NCI-H226 (cell line): ENCODE measurements at regions not wholly inside any gene's neighbourhood (a gene's known extent, or its start where the extent isn't known, plus 50 kb on each side); places are given as distances from the start of the nearest gene placed in this dataset.

Experiments
- DNase-seq: peaks from one replicate; pipeline ENCODE4 v3.0.0-alpha.2; 2015

DNA sequence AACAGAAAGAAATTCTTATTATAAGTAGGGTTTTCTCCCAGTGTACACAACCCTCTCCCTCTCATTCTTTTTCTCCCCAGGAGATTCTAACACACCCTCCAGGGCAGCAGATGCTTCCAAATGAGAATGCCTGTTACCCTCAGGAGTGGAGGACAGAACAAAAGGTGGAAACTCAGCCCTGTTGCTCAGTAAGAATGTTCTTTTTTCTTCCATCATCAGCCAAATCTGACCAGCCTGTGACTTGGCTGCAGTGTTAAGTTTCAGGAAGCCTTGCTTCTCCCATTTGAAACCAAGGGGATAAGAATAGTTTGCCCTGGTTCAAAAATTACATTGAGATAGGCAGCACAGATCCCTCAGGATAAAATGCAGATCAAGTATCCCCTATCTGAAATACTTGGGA lies 77.5 kb upstream of the EEPD1 start:
- DNase-seq: no peak

DNA sequence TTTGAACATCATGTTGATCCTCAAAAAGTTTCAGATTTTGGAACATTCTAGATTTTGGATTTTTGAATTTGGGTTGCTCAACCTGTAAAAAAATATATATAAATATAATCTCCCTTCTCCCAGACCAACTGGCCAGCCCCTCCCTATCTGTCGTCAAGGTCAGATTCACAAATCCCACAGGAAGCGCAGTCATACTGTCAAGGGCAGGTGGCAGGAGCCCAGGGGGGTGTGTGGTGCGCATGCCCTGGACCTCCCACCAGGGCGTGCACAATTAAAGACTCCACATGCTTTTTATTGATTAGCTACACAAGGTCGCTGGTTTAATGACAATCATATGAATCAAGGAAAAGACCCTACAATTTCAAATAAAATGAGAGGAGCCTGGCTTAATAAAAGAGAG lies 77.0 kb upstream of the EEPD1 start:
- no peak for DNase-seq

DNA sequence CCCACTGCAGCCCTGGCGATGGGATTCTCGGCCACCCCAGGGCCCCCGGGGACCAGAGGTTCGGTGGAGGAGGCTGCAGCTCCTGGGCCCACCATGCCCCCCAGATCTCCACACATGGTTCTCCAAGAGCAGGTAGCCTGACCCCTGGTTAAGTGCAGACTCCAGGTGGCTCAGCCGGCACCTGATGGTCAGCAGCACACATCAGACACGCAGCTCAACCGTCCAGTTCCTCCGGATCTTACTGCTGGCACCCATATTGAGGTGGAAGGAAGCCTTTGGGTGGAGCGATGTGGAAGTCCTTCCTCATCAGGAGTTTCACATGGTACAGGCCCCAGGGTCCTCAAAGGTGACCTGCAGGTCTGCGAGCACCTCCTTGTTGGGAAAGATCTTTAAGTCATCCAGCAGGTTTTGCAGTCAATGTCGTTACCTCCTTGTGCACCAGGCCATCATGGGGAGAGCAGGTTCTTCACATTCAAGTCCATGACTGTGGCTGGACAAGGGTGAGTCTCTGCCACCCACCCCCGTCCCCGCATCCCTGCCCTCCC lies 74.2 kb upstream of the EEPD1 start:
- DNase-seq: no peak

DNA sequence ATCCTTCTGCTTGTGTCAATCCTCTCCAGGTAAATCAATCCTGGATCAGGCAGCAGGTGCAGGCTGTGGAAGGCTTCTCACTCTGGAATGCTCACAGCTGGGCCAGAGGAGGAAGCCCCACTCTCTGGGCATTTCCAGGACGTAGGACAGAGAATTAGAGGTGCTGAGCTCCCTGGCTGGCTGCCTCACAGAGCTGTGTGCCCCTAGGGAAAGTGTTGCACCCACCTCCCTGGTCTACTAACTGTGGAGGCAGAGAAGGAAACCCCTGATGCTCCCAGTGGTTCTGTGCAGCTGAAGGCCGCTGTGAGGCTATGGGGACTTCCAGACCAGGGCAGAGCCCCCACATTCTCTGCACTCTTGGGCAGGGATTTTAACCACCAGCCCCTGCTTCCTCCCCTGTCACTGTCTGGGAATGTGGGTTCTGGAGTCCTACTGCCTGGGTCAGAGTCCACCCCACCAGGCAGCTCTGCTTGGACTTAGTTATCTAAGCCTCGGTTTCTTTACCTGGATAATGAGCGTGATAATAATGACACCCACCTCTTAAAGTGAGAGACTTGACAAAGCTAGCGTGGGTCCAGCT lies 73.5 kb upstream of the EEPD1 start:
- DNase-seq: no peak

DNA sequence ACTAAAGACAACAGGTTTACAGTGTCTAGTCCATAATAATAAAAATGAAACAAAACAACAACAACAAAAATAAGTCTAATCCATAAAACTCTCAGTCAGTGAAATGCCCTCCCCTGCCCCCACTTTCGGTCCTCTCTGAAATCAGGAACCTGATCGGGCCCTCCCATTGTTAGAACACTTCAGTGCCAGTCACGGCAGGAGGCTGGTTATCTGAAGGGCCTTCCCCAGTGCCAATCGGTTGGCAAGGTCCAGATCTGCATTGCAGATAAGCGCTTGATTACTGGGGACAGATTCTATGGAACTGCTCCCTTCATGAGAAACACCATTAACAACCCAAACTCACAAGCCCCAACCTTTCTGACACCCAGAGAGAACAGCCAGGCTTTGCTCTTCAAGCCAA lies 72.2 kb upstream of the EEPD1 start:
- no peak for DNase-seq

DNA sequence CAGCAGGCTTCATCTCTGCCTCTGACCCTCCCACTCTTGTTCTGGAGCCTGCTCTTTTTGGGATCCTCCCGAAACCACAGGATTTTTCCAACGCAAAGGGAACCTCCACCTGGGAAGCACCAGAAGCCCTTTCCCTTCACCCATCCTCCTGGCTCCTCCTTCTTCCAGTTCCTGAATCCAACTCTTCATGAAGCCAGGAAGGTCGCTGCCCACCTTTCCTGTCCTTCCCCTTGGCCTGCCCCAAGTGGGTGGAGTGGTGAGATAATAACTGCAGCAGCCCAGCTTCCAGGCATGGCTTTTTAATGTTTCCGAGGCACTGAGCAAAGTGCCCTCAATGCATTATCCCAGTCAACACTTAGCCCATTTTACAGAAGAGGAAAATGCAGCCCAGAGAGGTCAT lies 70.8 kb upstream of the EEPD1 start:
- peak; percentile 68 for DNase-seq

DNA sequence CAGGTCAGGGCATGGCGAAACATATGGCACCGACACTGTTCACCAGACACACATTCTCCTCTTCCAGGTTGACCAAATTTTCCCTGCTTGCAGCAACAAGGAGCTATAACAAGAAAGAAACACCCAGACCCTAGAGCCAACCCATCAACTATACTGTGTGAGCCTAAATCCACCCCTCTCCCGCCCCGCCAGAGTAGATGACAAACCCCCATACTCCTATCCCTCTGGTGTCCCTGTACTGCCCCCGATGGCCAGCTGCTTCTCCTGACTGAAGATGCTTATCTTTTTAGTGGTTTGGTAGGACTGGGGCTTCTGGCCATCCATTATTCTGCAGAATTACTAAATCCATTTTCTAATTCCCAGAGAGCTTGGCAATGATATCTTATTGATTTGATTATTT lies 70.1 kb upstream of the EEPD1 start:
- no peak for DNase-seq

DNA sequence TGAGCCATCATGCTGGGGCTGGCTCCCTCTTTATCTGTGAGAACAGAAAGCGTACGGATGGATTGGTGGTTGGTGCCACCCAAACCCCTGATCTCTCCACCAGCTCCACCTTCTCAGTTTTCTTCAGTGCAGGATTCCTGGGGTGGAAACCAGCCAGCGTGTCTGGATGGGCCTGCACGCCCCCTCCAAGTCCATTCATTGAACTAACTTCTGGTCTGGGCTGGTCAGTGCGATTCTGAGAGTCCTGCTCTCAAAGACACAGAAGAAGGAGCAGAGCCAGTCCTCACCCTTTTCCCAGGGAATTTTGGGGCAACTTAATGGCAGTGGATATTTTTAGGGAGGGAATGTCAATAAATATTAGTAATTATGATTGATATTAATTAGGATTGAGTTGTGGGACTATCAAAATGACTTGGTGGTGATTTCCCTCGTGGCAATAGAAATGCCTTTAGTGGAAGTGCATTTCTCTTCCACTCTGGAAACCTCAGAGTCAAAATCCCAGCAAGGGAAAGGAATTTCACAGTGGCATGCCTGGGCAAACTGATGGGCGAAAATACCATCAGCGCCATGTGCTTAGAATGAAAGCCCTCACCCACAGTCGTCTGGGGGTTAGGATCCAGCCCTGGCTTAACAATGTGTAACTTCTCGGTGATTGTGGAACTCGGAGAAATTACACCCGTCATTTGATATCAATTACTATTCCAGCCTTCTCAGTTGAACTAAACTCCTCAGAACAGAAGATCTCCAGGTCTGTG lies 69.3 kb upstream of the EEPD1 start:
- no peak for DNase-seq

DNA sequence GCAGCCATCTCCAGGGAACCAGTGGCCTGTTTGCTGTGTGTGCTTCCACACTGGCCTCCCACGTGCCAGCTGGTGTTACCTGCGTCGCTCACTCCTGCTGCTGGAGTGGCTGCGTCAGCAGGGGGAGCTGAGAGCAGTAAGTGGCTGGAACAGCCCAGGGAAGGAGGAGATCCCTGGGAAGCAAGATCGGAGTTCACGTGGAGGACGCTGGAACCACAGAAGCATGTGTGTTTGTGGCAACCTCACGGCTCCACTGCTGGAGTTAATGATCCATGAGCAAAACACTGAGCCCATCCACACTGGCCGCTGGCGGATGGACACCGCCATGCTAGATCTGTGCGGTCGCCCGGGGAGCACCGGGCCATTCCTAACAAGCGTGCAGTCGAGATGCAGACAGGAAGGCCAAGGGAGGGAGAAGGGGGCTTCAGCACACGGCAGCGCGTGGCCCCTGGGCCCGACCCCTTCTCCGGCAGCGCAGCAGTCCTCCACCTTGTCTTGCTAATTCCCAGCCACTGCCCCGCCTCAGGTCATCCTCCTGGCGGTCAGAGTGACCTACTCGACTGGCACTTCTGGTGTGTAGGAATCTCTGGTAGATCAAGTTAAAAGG lies 68.5 kb upstream of the EEPD1 start:
- peak; percentile 45 for DNase-seq

DNA sequence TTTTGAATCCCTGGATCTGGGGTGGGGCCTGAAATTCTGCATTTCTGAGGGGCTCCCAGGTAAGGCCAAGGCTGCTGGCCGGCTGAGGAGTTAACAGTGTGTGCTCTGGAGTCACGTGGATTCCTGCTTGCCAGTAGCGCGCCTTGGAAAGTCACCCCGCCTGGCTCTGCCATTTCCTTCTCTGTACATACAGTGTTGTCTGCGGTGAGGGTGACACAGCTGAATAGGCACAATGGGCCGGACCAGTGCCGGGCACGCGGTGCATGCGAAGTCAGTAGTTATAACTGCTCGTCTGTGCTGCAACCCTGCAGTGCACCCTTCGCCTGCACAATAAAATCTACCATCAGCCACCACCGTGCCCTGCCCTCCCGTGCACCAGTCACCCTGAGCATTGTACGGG lies 68.0 kb upstream of the EEPD1 start:
- no peak for DNase-seq

DNA sequence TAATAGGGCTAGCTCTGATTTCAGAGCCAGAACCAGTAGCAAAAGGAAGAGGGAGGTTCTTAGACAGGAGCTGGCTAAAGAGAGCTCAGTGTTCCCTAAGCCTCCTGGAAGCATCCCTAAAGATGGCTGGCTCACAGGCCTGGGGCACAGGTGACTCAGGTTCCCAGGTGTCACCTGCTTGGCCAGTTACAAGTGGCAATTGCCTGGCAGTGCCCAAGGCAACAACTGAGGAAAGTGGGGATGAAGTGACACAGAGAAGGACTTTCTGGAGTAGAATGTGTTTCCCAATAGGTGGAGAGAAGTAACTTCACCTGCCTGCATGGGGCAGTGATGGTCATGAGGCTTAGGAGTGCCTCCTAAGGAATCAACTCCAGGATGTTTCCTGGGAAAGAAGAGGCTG lies 66.5 kb upstream of the EEPD1 start:
- DNase-seq: no peak

DNA sequence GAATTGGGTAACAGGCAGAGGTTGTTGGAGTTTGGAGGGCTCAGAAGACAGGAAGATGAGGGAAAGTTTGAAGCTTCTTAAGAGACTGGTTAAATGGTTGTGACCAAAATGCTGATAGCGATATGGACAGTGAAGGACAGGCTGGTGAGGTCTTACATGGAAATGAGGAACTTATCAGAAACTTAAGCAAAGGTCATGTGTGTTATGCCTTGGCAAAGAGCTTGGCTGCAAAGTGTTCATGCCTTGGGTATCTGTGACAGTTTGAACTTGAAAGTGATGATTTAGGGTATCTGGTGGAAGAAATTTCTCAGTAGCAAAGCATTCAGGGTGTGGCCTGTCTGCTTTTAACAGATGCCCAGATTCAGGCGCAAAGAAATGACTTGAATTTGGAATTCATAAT lies 64.5 kb upstream of the EEPD1 start:
- DNase-seq: peak; percentile 45

DNA sequence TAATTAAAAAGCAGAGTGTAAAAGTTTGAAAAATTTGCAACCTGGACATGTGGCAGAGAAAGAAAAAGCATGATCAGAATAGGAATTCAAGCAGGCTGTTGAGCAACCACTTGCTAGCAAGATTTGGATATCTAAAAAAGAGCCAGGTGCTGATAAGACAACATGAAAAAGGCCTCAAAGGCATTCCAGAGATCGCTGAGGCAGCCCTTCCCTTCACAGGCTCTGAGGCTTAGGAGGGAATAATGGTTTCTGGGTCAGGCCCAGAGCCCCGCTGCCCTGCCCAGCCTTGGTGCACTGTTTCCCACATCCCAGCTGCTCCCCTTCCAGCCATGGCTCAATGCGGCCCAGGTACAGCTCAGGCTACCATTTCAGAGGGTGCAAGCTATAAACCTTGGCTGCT lies 64.1 kb upstream of the EEPD1 start:
- peak; percentile 85 for DNase-seq

DNA sequence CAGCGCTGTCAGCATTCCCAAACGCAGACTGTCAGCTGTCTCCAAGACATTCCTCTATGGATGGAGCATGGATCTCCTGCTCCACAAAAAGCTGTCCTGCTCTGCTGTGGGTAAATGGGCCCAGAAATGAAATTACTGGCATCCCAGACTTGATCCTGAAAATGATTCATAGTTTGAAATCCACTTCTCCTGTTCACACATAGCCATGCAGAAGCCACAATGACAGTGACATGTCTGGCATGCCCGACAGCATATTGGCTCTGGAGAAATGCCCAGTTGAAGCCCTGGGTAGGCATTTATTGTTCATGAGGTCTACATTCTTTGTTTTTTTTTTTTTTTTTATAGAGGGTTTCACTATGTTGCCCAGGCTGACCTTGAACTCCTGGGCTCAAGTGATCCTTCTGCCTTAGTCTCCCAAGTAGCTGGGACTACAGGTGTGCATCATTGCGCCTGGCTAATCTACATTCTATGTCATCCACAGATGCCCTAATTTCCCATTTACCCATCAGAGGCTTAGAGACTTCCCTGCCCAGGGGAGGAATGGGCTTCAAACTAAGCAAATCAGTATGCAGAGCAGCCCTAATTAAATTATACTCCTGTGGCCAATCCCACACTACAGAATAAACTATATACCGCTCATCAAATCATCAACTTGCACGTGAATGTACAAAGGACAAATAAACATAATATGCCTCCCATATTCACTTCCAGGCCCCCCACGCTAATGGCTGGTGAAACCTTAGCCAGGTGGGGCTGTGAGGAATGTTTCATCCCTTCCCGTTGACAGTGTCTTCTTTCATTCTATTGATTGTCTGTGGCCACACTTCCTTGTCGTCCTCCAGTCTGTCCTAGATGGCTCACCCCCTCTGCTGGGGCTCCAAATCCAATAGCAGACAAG lies 61.8 kb upstream of the EEPD1 start:
- no peak for DNase-seq

DNA sequence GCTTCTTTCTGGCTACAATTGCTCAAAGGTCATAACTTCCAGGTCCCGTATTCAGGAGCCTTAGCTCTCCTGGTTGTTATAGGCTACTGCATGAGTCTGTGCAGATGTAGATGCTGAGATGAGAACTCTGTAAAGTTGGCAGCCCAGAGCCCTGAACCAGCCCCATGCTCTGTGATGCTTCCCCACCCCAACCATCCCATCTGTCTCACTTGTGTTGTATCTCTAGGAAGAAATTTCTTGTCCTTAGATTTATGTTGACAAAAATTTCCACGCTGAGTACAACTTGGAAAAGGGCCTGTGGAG lies 61.2 kb upstream of the EEPD1 start:
- no peak for DNase-seq

DNA sequence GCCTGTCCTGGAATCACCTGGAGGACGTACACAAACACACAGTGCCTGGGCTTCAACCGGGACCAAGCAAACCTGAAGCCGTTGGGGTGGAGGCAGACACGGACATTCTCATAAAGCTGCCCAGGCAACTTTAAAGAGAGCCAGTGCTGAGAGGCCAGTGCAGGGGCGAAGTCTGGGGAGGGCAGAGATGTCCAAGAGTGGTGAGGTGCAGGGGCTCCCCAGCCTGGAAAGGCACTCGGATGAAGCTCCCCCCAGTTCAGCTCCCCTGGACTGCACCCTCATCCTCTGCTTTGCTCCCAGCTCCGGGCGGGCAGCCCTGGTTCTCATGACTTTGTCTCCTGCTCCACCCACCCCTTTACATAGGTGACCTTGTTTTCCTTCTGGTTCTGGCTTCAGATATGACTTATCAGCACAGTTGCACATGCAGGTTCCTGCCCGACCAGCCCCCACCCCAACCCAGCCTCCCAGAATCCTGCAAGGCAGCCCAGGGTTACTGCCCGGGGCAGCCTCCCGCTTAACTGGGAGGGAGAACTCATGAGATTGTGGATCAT lies 60.8 kb upstream of the EEPD1 start:
- DNase-seq: no peak

DNA sequence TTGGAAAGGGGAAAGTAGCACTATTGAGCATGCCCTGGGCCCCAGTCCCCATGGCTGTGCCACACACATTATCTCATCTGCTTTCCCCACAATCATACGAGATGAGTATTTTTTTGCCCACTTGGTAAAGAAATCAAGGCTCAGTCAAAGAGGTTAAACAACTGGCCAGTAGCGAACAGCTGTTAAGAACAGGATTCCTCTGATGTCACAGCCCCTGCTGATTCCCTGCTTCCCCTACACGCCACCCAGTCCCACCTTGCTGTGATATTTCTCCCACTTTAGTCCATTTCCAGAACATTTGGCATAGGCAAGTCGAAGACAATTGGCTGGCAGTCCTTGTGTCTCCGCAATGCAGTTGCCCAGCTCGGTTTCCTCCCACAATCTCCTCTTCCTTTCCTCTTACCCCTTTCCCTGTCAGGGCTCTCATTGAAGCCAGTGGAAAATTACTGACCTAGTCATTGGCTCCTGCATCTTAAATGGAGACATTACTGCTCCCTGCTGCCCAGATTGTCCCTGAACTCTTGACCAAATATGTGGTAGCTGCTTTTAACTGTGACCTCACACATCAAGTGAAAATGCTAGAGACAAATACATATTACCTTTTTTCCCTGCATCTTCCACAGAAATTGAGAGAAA lies 56.5 kb upstream of the EEPD1 start:
- DNase-seq: peak; percentile 42

DNA sequence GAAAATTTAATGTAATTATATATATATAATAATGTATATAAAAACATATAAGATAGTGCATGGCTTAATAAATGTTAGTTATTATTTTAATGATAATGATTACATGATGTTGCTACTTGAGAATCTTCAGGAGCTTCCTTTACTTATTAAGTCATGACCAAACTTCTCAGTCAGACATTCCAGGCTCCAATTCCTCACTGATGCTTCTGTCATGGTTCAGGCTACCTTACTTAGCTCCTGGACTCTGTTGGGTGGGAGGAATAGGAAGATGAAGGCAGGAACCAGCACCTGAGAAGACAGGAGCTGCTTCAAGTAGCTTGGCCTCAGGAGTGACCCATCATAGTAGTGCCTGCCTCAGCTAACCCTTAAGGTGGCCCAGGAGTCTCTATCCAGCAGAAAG lies 55.0 kb upstream of the EEPD1 start:
- no peak for DNase-seq

DNA sequence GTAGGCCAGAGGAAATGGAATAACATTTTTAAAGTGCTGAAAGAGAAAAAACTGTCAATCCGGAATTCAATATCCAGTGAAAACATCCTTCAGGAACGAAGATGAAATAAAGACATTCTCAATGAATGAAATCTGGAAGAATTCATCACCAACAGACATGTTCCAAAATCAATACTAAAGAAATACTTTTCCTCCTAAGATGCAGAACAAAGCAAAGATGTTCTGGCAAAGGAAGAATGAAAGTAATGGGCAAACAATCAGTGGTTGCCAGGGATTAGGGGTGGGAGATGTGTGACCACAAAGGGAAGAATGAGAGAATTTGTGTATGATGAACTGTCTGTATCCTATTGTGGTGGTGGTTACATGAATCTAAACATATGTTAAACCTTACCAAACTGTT lies 52.8 kb upstream of the EEPD1 start:
- DNase-seq: no peak

DNA sequence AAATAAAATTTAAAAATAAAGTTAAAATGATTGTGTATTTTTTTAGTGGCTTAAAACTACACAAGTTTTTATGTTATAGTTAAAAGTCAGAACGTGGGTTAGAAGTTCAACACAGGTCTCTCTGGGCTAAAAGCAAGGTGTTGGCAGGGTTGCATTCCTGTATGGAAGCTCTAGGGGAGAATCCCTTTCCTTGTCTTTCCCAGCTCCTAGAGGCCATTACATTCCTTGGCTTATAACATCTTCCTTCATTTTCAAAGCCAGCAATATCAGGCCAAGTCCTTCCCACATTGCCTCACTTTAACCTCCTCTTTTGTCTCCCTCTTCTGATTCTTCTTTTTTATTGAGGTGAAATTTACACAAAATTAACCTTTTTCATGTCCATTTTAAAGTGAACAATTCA lies 52.4 kb upstream of the EEPD1 start:
- DNase-seq: no peak
